GM19239 (cell line): ENCODE measurements at regions not wholly inside any gene's neighbourhood (a gene's known extent, or its start where the extent isn't known, plus 50 kb on each side); places are given as distances from the start of the nearest gene placed in this dataset.

Experiments used
- DNase-seq: peaks from one replicate; pipeline ENCODE4 v3.0.0; 2011; ENCODE audit warnings: low spot score; ENCODE audit not compliant: insufficient read length
- FAIRE-seq: peaks from 2 replicates; lab custom pipeline; 2011; peaks lifted over from hg19 to GRCh38; lab: Jason Lieb, UNC

- FAIRE-seq (no peak), DNase-seq (no peak)
Observed at GRCh38 chr11:87972133-87972532, 203.1 kb downstream of the RAB38 start.

- DNase-seq = no peak
- no peak for FAIRE-seq
Observed at GRCh38 chr11:87971354-87971753, 203.9 kb downstream of the RAB38 start.

DNA sequence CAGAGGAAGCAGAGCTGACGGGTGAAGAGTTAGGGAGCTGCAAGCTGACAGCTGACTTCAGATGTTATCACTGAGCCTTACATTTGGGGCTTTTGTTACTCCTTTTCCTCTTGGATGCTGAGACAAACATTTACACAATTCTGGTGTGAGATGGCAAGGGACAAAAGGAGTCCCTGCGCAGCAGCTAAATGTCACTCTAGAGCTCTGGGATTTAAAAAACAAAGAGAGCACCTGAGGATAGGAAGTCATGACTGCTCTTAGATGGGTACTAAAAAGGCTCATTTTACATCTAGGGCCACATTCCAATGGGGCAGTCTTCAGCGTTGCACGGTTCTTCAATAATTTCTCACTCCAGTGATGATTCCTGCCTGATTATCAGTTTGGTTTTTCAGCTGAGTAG, 204.5 kb downstream of the RAB38 start:
- DNase-seq (no peak), FAIRE-seq (no peak)

DNA sequence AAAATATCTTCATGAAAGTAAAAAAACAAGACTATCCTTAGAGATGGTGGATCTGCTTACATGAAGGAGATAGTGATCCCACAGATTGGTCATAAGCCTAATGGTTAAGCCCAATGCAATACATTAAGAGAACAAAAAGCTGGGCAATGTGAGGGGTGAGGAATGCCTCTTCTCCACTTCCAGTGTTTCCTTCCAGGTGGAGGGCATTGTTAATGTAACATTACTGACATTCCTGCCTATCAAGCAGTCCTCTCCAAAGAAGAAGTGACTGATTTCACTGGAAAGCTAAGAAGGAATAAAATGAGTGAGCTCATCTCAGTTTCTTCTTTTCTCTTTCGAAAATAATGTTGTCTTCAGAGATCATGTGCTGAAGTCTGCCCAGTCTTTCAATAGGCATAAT, 207.8 kb downstream of the RAB38 start:
- DNase-seq = no peak
- no peak for FAIRE-seq

- DNase-seq (no peak), FAIRE-seq (no peak)
Observed at GRCh38 chr11:87966694-87967093, 208.5 kb downstream of the RAB38 start.

GRCh38 chr11:87966216-87966615, 209.0 kb downstream of the RAB38 start:
- DNase-seq (no peak), FAIRE-seq (no peak)

- DNase-seq = no peak
Observed at GRCh38 chr11:87961606-87962005, 213.6 kb downstream of the RAB38 start.

GRCh38 chr11:87957961-87958360, 217.3 kb downstream of the RAB38 start:
- no peak for FAIRE-seq
- DNase-seq = no peak

More at GRCh38 chr11:87961606-87962005, 213.6 kb downstream of the RAB38 start:
- no peak for FAIRE-seq

GRCh38 chr11:87954476-87954875, 220.8 kb downstream of the RAB38 start:
- FAIRE-seq = no peak

DNA sequence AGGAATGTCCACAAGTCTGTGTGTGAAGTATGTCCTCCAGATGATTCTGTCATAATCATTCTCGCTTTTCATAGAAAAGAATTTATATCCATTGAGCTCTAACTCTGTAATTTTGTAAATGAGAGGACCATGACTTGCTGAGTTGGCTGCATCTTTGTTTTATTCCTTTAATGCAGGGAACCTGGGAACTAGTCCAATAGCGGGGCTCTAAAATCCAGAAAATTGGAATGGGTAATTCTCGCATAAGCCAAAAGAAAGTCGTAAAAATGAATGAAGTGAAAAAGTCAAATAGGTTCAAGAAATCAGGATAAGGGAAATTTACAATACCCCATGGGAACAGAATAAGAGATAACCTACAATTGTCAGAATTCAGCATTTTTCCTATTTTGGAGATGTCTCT, 232.5 kb downstream of the RAB38 start:
- FAIRE-seq (no peak), DNase-seq (no peak)

More at GRCh38 chr11:87954476-87954875, 220.8 kb downstream of the RAB38 start:
- no peak for DNase-seq

DNA sequence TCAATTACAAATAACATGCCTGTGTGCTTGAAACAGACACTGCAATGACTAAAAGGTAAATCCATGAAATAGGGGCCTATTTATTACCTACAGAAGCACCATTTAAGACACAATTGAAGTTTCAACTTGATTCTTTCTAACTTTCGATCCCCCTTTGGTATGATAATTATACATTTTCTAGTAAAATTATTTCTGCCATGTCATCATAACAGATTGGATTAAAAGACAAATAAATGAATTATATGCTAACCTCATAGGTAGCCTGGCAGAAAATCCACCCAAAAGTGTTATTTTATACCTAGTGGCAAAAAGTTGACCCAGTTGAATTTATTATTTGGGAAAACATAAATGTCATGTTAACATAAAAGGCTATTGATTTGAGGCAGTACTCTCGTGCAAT, 241.1 kb downstream of the RAB38 start:
- FAIRE-seq (no peak), DNase-seq (no peak)

GRCh38 chr11:87926250-87926970, 248.8 kb downstream of the RAB38 start:
- DNase-seq (no peak), FAIRE-seq (no peak)

DNA sequence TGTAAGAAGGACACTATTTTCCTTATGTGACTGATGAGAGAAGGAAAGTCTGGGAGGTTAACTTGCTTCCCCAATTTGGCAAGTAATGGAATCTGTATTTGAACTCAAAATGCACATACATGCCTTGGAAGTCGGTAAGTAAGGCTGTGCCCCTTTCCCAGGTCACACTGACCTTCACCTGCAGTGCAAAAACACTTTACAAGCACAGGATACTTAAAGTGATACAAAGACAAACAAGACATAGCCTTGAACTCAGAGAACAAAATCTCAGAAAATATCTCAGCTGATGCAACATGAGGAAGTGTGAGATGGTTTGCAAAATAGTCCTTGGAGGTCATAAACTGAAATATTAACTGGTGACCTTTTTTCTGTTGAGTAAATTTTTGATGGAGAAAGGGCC, 251.1 kb downstream of the RAB38 start:
- DNase-seq (no peak), FAIRE-seq (no peak)

GRCh38 chr11:87917111-87917510, 258.1 kb downstream of the RAB38 start:
- DNase-seq (no peak), FAIRE-seq (no peak)

- DNase-seq = no peak
- FAIRE-seq = no peak
Observed at GRCh38 chr11:87909178-87909577, 266.1 kb downstream of the RAB38 start.

DNA sequence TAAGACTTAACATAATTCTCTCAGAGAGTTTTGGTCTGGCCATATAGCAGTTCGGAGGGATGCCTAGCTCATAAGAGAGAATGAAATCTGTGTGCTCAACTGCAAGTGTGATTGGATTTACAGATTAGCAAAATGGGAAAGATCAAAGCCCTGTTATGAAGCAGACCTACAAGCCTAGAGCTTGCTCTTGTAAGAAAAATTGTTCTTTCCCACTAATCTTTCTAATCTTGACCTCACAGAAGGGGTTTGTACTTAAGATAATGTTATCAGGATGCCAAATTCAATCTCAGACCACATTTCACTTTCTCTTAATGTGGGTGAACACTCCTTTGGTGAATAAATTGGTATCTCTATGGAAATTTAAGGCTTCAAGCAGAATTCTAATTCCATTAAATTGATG, 267.2 kb downstream of the RAB38 start:
- no peak for DNase-seq
- no peak for FAIRE-seq

DNA sequence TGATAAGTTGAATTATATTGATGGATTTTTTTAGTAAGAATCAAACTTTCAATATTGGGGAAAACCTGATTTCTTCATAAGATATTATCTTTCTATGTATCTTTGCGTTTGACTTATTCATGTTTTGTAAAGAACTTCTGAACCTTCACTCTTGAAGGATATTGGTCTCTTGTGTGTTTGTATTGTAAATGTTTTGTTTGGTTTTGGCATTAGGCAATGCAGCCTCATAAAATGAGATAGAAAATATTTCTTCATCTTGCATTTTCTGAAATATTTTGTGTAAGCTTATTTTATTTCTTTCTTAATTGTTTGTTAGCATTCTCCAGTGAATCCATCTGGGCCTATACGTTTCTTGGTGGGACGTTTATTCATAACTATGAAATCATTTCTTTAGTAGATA, 271.9 kb downstream of the RAB38 start:
- FAIRE-seq = no peak
- DNase-seq = no peak

DNA sequence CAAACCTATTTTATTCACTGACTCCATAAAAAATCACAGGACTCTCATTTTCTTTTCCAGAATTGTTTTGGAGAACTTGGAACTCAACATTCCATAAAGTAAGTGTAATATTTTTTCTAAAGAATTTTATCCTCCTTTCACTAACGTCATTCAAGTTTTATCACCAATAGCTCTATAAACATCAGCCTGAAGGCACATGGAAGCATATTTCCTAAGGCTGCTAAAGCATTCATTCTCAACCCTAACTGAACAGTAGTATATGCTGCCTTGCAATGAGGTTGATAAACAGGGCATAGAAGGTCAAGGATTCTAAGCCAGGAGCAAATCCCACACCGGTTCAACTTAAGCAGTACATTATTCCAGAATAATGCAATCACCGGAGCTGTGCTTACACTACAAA, 273.9 kb downstream of the RAB38 start:
- DNase-seq (no peak), FAIRE-seq (no peak)

DNA sequence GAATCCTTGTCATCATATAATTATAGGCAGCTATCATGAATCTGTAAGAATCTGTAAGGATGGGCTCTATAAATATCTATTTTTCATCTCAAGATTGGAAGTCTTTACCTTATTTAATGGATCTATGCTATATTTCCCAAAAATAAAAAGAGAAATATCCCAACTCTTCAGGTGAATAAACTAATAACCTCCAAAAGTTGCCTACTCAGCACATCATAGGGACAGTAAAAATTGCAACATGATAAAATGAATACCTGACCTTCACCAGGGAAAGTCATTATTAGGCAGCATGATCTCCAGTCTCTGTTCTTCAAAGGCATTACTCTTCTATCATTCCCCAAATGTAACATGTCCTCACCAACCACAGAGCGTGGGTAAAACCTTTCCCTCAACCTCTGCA, 277.3 kb downstream of the RAB38 start:
- FAIRE-seq (no peak), DNase-seq (no peak)

DNA sequence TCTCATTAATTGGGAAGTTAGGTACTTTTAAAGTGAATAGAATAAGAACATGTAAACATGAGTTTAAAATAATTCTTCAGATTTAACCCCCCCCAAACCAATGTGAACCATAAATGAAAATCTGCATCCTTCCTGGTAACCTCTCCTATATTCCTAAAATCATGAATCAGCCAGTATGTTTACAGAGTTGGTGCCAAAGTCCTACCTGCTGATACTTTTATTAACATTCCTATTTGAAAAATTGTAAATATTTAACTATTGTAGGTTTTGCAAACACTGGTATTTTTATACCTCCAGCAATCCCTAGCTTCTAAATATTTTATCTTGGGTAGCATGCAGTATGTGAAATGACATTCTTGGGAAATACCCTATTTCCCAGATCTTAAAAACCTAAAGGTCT, 278.2 kb downstream of the RAB38 start:
- DNase-seq (no peak), FAIRE-seq (no peak)

- no peak for DNase-seq
- FAIRE-seq = no peak
Observed at GRCh38 chr11:87894961-87895360, 280.3 kb downstream of the RAB38 start.

DNA sequence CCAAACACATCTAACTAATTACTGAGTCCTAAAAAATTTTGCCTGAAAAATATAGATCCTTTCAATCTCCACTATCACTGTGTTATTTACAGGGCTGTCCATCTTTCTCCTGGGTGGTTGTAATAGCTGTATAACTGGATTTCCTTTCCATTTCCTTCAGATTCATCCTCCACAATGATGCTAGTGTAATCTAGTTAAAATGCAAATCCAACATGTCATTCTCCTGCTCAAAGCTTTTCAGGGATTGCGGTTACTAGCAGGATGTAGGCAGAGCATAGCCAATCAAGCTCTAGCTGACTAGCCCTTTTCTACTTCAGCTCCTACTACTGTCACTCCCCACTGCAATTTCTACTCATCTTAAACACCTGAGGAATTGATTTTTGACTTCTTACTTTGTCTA, 283.0 kb downstream of the RAB38 start:
- FAIRE-seq (no peak), DNase-seq (no peak)
